A549 (cell line): ENCODE measurements at regions not wholly inside any gene's neighbourhood (a gene's known extent, or its start where the extent isn't known, plus 50 kb on each side); places are given as distances from the start of the nearest gene placed in this dataset.

Experiments
- ATAC-seq, 2 experiments: fragments of 200-7000 bp in 1 of 2; fragments of >200 bp in 1 of 2; cut with Nextera tagmentation in 1 of 2; cut with Tn5 transposase in 1 of 2; 3 replicates each; pipeline versions ENCODE4 v1.8.0 to v1.9.1; 2018 to 2020; ENCODE audit warnings: mild to moderate bottlenecking in 1 of 2, moderate library complexity in 1 of 2
- CTCF ChIA-PET: fragments of 300-600 bp; sonication (Branson Sonifier 250); formaldehyde crosslinking; extraction: SDS; loops from one replicate; lab custom pipeline; 2021; ENCODE audit warnings: antibody characterized with exemption, inconsistent platforms; lab: Yijun Ruan, JAX
- POLR2A ChIA-PET: fragments of 350-600 bp; formaldehyde crosslinking; extraction: SDS; loops from one replicate; lab custom pipeline; 2021; ENCODE audit warnings: antibody characterized with exemption, inconsistent platforms; lab: Yijun Ruan, JAX
- DNase-seq, 2 experiments: peaks; one replicate each; pipeline versions ENCODE4 v3.0.0 to v3.0.0-alpha.2; 2011 to 2016; ENCODE audit warnings: low read depth in 1 of 2, low spot score in 1 of 2
- FAIRE-seq: peaks from 2 replicates; lab custom pipeline; 2011; peaks lifted over from hg19 to GRCh38; lab: Jason Lieb, UNC
- H3K27ac ChIP-seq, 2 experiments: fragments of >200 bp; sonication (Bioruptor Twin); formaldehyde crosslinking; 3 replicates each; pipeline ENCODE4 v1.5.1; 2016 to 2017
- H3K4me1 ChIP-seq: fragments of >200 bp; sonication (Bioruptor Twin); formaldehyde crosslinking; 3 replicates; pipeline ENCODE4 v1.6.1; 2016
- H3K4me2 ChIP-seq: fragments of >200 bp; sonication (Bioruptor Twin); formaldehyde crosslinking; 3 replicates; pipeline ENCODE4 v1.6.1; 2016
- H3K4me3 ChIP-seq: fragments of >200 bp; sonication (Bioruptor Twin); formaldehyde crosslinking; 3 replicates; pipeline ENCODE4 v1.5.1; 2016
- H3K9me3 ChIP-seq: fragments of >200 bp; sonication (Bioruptor Twin); formaldehyde crosslinking; 3 replicates; pipeline ENCODE4 v1.6.1; 2016
- CBX2 ChIP-seq: fragments of 200-600 bp; sonication (generic); IDR thresholded peaks from 2 replicates; pipeline ENCODE4 v1.6.1; 2016; ENCODE audit warnings: low read depth, mild to moderate bottlenecking, borderline replicate concordance
- CBX8 ChIP-seq: fragments of 200-600 bp; sonication (generic); IDR thresholded peaks from 2 replicates; pipeline ENCODE4 v1.6.1; 2016
- ESRRA ChIP-seq: fragments of 150-350 bp; IDR thresholded peaks from 2 replicates; pipeline ENCODE4 v1.6.1; 2014; ENCODE audit warnings: mild to moderate bottlenecking, low read length, borderline replicate concordance
- HOXB13 ChIP-seq: fragments of 250-450 bp; sonication (Bioruptor Pico); IDR thresholded peaks from 2 replicates; pipeline ENCODE4 v1.5.0; 2020; ENCODE audit warnings: low read depth, mild to moderate bottlenecking, moderate library complexity
- MAX ChIP-seq: IDR thresholded peaks from 2 replicates; pipeline ENCODE4 v1.6.1; 2012
- NFE2L2 ChIP-seq: fragments of 150-350 bp; conservative IDR thresholded peaks from 2 replicates; pipeline ENCODE4 v1.6.1; 2014; ENCODE audit warnings: low read length
- PBX3 ChIP-seq: IDR thresholded peaks from 2 replicates; pipeline ENCODE4 v1.6.1; 2012
- POLR2A ChIP-seq: IDR thresholded peaks from 2 replicates; pipeline ENCODE4 v1.6.1; 2012; ENCODE audit warnings: mild to moderate bottlenecking, low read length
- RARB ChIP-seq: fragments of 250-450 bp; sonication (Bioruptor Pico); IDR thresholded peaks from 2 replicates; pipeline ENCODE4 v1.8.0; 2021; ENCODE audit warnings: mild to moderate bottlenecking, moderate library complexity
- RCOR1 ChIP-seq: fragments of 150-350 bp; IDR thresholded peaks from 2 replicates; pipeline ENCODE4 v1.6.1; 2014; ENCODE audit warnings: antibody characterized with exemption, low read length, low read depth
- REST ChIP-seq: fragments of 200-600 bp; sonication (generic); IDR thresholded peaks from 2 replicates; pipeline ENCODE4 v1.6.1; 2016; ENCODE audit warnings: antibody characterized with exemption, mild to moderate bottlenecking, moderate library complexity
- SMC3 ChIP-seq: fragments of >200 bp; sonication (Bioruptor Twin); formaldehyde crosslinking; IDR thresholded peaks from 3 replicates; pipeline ENCODE4 v1.6.1; 2018; ENCODE audit warnings: inconsistent platforms
- ZC3H11A ChIP-seq: fragments of 450-650 bp; IDR thresholded peaks from 2 replicates; pipeline ENCODE4 v1.6.1; 2014; ENCODE audit warnings: antibody characterized with exemption, mild to moderate bottlenecking
- ZNF302 ChIP-seq: fragments of 250-450 bp; sonication (Bioruptor Pico); IDR thresholded peaks from 2 replicates; pipeline ENCODE4 v1.9.0; 2021; ENCODE audit warnings: inconsistent platforms, mild to moderate bottlenecking, moderate library complexity
- WGBS: methylation state at CpG from one replicate; pipeline ENCODE4 v1.1.6; 2017; ENCODE audit errors: missing lambda C conversion rate; 5-methylcytosine and 5-hydroxymethylcytosine counted together
- TF ChIP-seq, protein P1 (sequence below): IDR thresholded peaks from 2 replicates; pipeline ENCODE4 v1.6.1; 2012; ENCODE audit warnings: low read depth, borderline replicate concordance
- TF ChIP-seq, protein P2 (sequence below): fragments of 250-450 bp; sonication (Bioruptor Pico); IDR thresholded peaks from 2 replicates; pipeline ENCODE4 v1.5.0; 2021; ENCODE audit warnings: mild to moderate bottlenecking, moderate library complexity, borderline replicate concordance

GRCh38 chr14:101123618-101124510 lies 220.3 kb upstream of the RTL1 start:
- ChIA-PET POLR2A (no interaction called here), CTCF (interaction anchor here (0.9 kb wide), 1 partner anchor 112 kb away, joined by 3 read pairs; no protein-coding TSS in a partner anchor)
- no peak overlapping the region for H3K27ac ChIP-seq
- DNase-seq (no peak), FAIRE-seq (no peak), ATAC-seq (no peak)
- H3K4me1 ChIP-seq = no peaks in the 10 kb centered on the region
- no peak overlapping the region for H3K4me2 ChIP-seq
- TF ChIP-seq, protein P1, sequence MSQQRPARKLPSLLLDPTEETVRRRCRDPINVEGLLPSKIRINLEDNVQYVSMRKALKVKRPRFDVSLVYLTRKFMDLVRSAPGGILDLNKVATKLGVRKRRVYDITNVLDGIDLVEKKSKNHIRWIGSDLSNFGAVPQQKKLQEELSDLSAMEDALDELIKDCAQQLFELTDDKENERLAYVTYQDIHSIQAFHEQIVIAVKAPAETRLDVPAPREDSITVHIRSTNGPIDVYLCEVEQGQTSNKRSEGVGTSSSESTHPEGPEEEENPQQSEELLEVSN = no peak
- no peak for TF ChIP-seq POLR2A
- no peaks in the 10 kb centered on the region for H3K9me3 ChIP-seq
- no peak overlapping the region for H3K4me3 ChIP-seq
- WGBS = 89% methylated on average over 18 of the region's 19 CpGs

DNA sequence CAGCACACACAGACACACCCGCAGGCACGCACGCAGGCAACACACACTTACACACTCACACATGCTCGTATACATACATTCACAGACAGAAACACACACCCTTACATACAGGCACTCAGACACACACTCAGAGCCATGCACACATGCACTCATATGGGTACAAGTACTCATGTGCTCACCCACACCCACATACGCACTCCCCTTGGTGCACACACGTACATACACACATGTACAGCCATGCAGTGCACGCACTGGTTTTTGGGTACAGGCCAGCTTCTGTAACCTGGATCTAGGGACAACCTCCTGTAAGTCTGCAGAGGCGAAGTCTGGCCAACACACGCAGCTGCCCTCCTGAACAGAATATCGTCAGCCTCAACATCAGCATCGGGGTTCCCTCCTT lies 221.3 kb upstream of the RTL1 start:
- Histone ChIP-seq H3K27ac (no peak overlapping the region), H3K4me3 (no peak overlapping the region)
- no peak for FAIRE-seq
- no peak for ATAC-seq
- no peak for DNase-seq
- no peak for TF ChIP-seq CBX2
- TF ChIP-seq, all 56 proteins: peak for 0
- ChIA-PET CTCF (no interaction called here), POLR2A (no interaction called here)
- Histone ChIP-seq H3K9me3 (no peaks in the 10 kb centered on the region), H3K4me2 (no peak overlapping the region), H3K4me1 (no peaks in the 10 kb centered on the region)
- 77% methylated on average over 11 of the region's 11 CpGs for WGBS

DNA sequence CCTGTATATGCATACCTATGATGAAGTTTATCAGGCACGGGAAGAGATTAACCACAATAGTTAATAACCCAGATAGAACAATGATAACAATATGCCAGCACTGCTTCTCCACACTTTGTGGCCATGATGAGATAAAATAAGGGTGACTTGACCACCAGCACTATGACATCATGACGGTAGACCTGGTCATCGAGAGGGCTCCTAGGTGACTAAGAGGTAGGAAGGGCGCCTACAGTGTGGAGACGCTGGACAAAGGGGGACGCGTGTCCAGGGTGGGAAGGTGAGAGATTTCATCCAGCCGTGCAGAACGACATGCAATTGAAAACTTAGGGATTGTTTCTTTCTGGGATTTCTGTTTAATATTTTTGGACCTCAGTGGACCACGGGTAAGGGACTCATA lies 221.8 kb upstream of the RTL1 start:
- POLR2A ChIA-PET = no interaction called here
- Histone ChIP-seq H3K4me1 (no peaks in the 10 kb centered on the region), H3K4me2 (no peak overlapping the region), H3K27ac (no peak overlapping the region), H3K9me3 (no peaks in the 10 kb centered on the region), H3K4me3 (no peak overlapping the region)
- FAIRE-seq (no peak), DNase-seq (no peak), ATAC-seq (no peak)
- CTCF ChIA-PET = no interaction called here
- TF ChIP-seq, protein P1 = no peak
- TF ChIP-seq CBX8 (no peak), HOXB13 (CRISPR knock-in tag) (no peak), PBX3 (no peak), SMC3 (no peak), NFE2L2 (no peak), POLR2A (no peak)
- TF ChIP-seq, protein P2, sequence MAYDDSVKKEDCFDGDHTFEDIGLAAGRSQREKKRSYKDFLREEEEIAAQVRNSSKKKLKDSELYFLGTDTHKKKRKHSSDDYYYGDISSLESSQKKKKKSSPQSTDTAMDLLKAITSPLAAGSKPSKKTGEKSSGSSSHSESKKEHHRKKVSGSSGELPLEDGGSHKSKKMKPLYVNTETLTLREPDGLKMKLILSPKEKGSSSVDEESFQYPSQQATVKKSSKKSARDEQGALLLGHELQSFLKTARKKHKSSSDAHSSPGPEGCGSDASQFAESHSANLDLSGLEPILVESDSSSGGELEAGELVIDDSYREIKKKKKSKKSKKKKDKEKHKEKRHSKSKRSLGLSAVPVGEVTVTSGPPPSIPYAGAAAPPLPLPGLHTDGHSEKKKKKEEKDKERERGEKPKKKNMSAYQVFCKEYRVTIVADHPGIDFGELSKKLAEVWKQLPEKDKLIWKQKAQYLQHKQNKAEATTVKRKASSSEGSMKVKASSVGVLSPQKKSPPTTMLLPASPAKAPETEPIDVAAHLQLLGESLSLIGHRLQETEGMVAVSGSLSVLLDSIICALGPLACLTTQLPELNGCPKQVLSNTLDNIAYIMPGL (CRISPR knock-in tag) = no peak
- 88% methylated on average over 10 of the region's 10 CpGs for whole genome bisulfite sequencing

DNA sequence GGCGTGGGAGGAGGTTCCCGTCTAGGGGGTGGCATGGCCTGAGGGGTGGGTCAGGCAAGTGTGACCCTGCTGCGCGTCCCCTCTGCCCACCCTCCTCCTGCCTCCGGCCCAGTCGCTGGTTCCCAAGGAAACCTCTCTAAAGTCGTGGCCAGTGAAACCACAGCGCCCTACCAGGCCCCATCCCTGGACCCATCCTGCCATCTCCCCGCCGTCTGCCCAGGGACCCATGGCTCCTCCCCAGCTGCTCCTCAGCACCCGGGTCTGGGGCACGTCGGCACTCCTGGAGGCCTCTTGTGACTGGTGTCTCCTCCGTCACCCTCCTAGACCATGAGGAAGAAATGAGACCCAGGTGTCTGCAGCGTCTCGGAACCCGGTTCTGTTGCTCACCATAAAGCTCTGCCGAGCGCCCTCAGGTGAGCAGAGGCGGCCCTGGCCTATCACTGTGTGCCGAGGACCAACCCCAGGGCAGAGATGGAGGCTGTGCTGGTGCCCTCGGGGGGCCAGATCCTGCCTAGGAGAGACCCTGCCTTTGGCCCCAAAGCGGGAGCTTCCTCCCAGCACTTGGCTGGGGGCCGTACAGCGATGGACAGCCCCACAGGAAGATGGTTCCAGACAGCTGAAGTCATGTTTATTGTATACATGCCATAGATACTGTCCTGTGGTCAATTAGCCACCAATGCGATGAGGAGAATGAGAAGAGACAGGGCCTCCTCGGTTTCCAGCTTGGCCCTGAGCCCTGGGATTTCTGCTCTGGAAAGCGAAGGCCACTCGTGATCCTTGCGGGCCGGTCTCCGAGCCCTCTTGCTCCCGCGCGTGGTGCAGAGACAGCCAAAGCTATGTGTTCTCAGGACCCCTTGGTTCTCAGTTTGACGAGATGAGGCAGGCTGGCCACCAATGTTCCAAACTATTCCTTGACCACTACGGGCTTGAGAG lies 222.5 kb upstream of the RTL1 start:
- Histone ChIP-seq H3K4me3 (no peak overlapping the region), H3K4me2 (no peak overlapping the region), H3K27ac (no peak overlapping the region), H3K4me1 (no peaks in the 10 kb centered on the region), H3K9me3 (no peaks in the 10 kb centered on the region)
- 88% methylated on average over 23 of the region's 37 CpGs for whole genome bisulfite sequencing
- ChIA-PET CTCF (interaction anchor here (0.9 to 1.5 kb wide), 2 partner anchors 10 to 24 kb away, joined by 3 read pairs; no protein-coding TSS in a partner anchor), POLR2A (no interaction called here)
- ATAC-seq (no peak), DNase-seq (no peak), FAIRE-seq (no peak)
- no peak for TF ChIP-seq PBX3
- TF ChIP-seq CBX2 = no peak
- TF ChIP-seq ZNF302 (CRISPR knock-in tag) = no peak
- no peak for TF ChIP-seq RCOR1
- no peak for TF ChIP-seq SMC3
- no peak for TF ChIP-seq ZC3H11A
- TF ChIP-seq ESRRA = no peak
- no peak for TF ChIP-seq MAX
- no peak for TF ChIP-seq REST
- no peak for TF ChIP-seq RARB
